NCI-H82 (cell line): ENCODE measurements at regions not wholly inside any gene's neighbourhood (a gene's known extent, or its start where the extent isn't known, plus 50 kb on each side); places are given as distances from the start of the nearest gene placed in this dataset.
"Not testable (repeated sequence)": the region's sequence is repeated elsewhere in the genome, so short reads cannot be mapped to it uniquely, and the experiment has no call there.

Experiments
- DNase-seq: peaks from one replicate; lab custom pipeline; 2025; lab: John Stamatoyannopoulos, UW

DNA sequence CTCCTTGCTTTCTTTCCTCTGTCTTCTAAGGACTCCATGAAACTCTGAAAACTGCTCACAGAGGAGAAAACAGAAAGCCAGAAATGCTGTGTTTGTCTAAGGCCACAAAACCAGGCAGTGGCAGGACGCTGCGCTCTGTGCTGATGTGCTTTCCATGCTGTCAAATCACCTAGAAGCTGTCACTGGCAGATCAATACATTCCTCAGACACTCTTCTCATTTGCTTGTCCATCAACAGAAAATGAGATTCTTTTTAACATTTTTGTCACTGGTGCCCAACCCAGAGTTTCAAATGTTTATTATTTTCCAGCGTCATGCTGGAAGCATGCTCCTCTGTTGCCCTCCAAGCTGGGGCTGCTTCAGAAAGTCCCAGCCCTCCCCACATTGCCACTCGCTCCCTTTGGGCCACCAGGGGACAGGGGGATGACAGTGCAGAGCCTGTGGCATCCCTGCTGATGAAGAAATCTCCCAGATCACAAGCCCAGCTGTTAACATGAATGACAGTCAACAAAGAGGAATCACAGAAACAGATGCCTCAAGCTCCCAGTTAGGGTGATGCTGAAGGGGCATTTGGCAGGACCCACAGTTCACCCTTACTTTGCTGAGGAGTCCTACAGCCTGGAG, 117.5 kb upstream of the MEIS1 start:
- DNase-seq, result no peak

GRCh38 chr2:66306483-66306882, 128.4 kb upstream of the MEIS1 start:
- DNase-seq, result no peak

DNA sequence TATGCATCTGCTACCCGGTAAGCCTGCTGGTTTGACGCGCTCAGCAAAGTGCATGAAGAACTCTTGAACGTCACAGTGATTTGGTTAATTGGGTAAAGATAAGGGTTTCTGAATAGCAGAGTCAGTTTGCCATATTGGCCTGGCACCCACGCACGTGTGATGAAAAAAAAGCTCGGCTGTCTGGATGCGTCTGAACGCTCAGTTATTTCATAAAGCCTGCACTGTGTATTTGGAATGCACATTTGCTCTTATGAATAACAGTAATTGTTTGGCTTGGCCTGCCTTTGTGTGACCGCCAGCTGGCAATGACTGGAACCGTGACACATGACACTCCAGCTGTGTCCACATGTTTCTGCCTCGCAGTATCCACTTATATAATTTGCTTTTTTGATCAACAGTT, 129.2 kb upstream of the MEIS1 start:
- no peak for DNase-seq

- DNase-seq, result no peak
Measured at GRCh38 chr2:66303471-66303870, 131.5 kb upstream of the MEIS1 start.

DNA sequence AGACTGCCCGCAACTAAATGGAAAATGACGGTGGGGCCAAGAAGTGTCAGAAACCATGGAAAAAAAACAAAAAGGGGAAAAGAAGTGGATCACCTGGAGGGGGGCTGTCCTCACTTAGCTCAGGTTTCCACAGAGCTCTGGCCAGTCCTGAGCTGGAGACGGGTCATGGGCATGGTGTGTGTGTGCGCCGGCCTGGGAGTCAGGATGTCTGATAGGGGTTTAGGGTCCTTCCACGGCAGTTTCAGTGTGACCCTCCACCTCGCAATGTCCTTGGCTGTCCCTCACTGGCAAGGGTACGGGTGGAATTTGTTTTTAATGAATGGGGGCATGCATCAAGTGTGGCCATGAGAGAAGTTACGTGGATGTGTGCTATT, 133.2 kb upstream of the MEIS1 start:
- DNase-seq, result no peak

GRCh38 chr2:66301022-66301766, 133.7 kb upstream of the MEIS1 start:
- no peak for DNase-seq

DNA sequence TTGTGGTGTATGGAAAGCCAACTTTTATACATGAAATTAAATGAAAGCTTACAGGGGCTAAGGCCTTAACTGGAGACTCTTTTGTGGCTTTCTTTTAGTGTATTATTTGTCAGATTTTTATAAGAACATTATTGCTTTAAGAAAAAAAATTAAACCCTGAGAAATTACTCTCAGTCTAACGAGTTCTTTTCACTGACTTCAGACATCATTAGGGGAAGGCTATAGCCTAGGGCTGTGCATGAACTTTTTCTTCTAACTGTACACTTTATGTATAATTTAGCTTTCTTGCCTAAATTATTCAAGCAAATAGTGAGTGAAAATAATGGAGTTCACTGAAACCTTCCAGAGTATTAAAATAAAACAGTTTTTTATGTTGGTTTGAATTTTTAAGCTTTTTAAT, 151.1 kb upstream of the MEIS1 start:
- DNase-seq, result no peak

DNA sequence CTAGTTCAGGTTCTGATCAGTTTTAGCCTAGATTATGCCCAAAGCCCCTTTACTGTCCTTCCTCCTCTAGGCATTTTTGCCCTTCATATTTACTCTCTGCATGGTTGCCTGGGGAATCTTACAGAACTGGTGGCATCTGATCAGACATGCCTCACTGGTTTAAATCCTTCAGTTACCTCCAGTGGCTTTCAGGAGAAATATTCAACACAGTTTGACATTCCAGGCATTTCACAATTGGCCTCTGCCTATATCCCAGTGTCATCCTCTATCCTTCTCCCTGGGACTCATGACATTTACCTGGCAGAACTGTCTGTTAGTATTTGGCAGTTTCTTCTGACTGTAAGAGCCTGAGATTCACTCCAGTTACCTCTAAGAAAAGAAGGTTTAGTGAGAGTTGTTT, 152.9 kb upstream of the MEIS1 start:
- no peak for DNase-seq

DNA sequence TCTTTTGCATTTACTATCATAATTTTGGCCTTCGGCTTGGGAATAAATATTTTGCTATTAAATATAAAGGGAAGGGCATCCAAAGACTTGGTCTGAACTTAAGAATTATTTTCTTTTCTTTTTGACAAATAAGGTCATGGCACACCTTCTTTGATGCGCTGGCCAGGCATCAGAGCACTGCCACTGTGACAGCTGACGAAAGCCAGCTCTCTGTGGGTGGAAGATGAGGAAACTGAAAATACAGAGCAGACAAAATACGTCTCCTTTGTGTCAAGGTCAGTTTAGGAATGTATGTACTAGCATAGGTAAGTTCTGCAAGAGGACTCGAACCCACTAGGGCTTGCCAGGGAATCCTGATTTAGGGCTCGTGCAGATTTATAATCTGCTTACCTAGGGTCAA, 155.9 kb upstream of the MEIS1 start:
- no peak for DNase-seq

GRCh38 chr2:66275984-66276383, 158.9 kb upstream of the MEIS1 start:
- no peak for DNase-seq

DNA sequence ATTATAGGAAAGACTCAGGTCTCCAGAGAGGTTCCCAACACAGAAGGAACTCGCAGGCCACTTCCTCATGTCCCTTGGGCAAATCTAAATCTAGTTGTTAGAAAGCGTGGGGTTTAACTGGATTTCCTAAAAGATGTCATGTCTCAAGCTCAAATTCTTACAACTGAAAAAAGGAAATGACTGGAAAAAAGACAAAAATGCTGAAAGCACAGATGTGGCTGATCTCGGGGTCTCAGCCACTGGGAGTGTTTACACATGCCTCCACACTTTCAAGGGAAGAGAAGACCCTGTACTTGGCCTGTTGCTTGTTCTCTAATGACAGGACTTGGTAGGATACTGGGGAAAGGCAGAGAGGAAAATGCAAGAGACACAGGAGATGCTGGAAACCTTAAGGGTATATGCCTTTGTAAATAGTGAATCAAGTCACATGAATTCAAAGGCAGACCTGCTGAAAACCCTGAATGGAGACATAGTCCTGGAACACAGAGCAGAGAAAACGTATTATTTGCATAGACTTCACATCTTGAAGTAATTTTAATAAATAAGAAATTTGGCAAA, 160.9 kb upstream of the MEIS1 start:
- DNase-seq, result no peak

- no peak for DNase-seq
Measured at GRCh38 chr2:66272751-66273150, 162.2 kb upstream of the MEIS1 start.

- DNase-seq, result no peak
Measured at GRCh38 chr2:66271777-66272176, 163.1 kb upstream of the MEIS1 start.

- DNase-seq, result no peak
Measured at GRCh38 chr2:66270247-66270646, 164.7 kb upstream of the MEIS1 start.

DNA sequence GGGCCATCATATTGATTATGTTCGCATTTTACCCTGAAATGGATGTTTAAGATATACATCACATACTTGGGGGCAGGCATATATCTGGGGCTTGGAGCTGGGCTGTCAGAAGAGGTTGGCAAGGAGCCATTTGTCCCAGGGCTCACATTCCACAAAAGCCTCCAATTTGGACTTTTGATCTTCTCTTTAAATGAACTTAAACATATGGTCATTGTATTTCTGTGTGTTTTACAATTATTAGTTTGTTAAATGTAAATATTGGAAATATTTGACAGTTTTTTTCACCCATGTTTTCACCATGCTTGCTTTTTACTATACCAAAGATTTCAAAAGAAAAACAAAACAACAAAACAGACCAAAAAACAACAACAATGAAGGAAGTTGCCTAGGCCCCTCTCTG, 165.8 kb upstream of the MEIS1 start:
- DNase-seq, result no peak

- no peak for DNase-seq
Measured at GRCh38 chr2:66268756-66269155, 166.2 kb upstream of the MEIS1 start.

- no peak for DNase-seq
Measured at GRCh38 chr2:66264354-66264753, 170.6 kb upstream of the MEIS1 start.

DNA sequence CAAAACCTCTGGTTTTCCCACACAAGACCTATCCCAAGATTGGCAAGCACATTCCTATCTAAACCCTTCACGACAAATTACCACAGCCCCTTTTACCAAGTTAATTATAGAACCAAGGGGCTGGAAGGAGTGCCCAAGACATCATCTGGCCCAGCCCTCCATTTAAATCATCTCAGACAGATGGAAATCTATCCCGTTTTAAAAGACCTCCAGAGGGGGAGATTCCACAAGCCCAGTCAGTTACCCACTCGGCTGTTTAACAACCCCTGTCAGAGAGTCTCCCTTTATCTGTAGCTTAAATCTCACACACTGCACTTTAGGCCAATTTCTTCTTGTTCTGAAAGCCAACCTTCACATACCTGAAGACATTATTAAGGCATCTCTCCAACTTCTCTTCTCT, 179.1 kb upstream of the MEIS1 start:
- no peak for DNase-seq

DNA sequence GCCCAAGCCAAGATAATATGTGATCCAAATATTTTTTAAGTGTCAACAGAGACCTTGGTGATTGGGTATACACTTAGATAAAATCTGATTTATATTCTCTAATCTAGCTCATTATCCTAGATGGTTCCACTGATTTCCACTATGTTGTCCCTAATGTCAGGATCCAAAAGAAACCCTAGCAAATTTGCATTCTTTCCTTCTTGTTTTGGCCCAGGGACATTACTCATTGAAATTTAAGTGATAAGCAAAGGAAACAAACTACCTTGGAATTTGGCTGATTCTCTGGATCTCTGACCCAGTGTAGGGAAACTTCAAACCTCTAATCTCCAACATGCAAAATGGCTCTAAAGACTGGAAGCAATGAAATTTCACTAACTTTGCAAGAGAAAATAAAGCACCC, 179.8 kb upstream of the MEIS1 start:
- DNase-seq, result no peak

DNA sequence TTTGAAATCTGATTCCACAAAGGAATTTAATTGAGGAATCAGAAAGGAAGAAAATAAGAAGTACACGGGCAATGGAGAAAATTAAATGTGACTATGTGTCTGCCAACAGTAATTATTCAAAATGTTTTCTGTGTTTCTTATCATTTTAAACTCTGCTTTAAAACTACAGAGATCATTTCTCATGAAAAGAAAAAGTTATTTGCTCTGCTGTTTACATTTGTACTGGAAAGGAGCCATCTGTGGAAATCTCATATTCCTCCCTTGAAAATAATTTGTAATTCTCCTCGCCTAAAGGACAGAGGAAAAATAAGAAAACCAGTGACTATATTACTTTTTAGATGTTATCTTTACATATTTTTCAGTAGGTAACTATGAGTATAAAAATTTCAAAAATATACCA, 181.9 kb upstream of the MEIS1 start:
- no peak for DNase-seq

DNA sequence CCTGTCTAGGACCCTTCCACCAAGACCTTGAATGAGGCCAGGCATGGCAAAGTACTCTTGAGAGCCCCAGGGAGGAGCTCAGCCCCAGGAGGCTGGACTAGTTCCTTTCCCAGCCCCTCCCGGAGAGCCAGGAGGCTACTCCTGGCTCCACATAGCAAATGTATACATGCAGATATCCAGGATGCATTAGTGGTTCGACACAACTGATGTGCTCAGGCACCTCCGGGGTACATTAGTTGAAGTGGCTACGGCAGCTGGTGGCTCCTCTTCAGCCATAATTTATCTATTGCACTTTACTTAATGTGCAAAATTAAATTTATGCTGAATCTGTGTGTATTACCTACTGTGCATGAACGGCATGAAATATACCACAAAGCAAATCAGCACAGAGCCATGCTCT, 182.8 kb upstream of the MEIS1 start:
- DNase-seq, result no peak

- no peak for DNase-seq
Measured at GRCh38 chr2:66251573-66251972, 183.4 kb upstream of the MEIS1 start.

DNA sequence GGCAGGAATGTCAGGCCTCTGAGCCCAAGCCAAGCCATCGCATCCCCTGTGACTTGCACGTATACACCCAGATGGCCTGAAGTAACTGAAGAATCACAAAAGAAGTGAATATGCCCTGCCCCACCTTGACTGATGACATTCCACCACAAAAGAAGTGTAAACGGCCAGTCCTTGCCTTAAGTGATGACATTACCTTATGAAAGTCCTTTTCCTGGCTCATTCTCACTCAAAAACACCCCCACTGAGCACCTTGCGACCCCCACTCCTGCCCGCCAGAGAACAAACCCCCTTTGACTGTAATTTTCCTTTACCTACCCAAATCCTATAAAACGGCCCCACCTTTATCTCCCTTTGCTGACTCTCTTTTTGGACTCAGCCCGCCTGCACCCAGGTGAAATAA, 185.8 kb upstream of the MEIS1 start:
- not testable (repeated sequence) for DNase-seq

DNA sequence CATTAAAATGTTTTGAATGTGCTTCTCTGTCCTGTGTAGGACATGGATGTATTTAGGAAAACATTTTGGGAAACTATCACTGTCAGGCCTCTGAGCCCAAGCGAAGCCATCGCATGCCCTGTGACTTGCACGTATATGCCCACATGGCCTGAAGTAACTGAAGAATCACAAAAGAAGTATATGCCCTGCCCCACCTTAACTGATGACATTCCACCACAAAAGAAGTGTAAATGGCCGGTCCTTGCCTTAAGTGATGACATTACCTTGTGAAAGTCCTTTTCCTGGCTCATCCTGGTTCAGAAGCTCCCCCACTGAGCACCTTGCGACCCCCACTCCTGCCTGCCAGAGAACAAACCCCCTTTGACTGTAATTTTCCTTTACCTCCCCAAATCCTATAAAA, 191.1 kb upstream of the MEIS1 start:
- DNase-seq, result not testable (repeated sequence)
